ENCODE measurements at regions not wholly inside any gene's neighbourhood (a gene's known extent, or its start where the extent isn't known, plus 50 kb on each side); places are given as distances from the start of the nearest gene placed in this dataset.

- ATAC-seq (no peak), DNase-seq (no peak)
- H3K9me3 Mint-ChIP-seq (ENCODE audit: insufficient read depth): no peaks in the 10 kb centered on the region
- H3K27ac Mint-ChIP-seq: no peak overlapping the region
- H3K27me3 Mint-ChIP-seq (ENCODE audit: low read depth): peaks cover 17% of the 10 kb centered on the region
- ChIA-PET POLR2A (no interaction called here), CTCF (interaction anchor here (1.0 kb wide), 1 partner anchor 195 kb away, joined by 3 read pairs; no protein-coding TSS in a partner anchor)
- peaks cover 3% of the 10 kb centered on the region for H3K36me3 Mint-ChIP-seq (ENCODE audit: low read depth)
- no peak overlapping the region for H3K4me3 Mint-ChIP-seq
- H3K4me1 Mint-ChIP-seq (ENCODE audit: low read depth): peaks cover 51% of the 10 kb centered on the region
Observed at GRCh38 chr1:229032375-229032774, 238.5 kb upstream of the RAB4A start.

- ATAC-seq (no peak), DNase-seq (no peak)
- ChIA-PET CTCF (interaction anchor here (1.3 kb wide), 1 partner anchor 14 kb away, joined by 3 read pairs; no protein-coding TSS in a partner anchor), POLR2A (no interaction called here)
- H3K27me3 Mint-ChIP-seq (ENCODE audit: low read depth): peaks cover 21% of the 10 kb centered on the region
- H3K36me3 Mint-ChIP-seq (ENCODE audit: low read depth): peaks cover 6% of the 10 kb centered on the region
- no peak overlapping the region for H3K27ac Mint-ChIP-seq
- no peaks in the 10 kb centered on the region for H3K9me3 Mint-ChIP-seq (ENCODE audit: insufficient read depth)
- no peak overlapping the region for H3K4me3 Mint-ChIP-seq
- H3K4me1 Mint-ChIP-seq (ENCODE audit: low read depth): peaks cover 46% of the 10 kb centered on the region
Observed at GRCh38 chr1:229033480-229033879, 237.4 kb upstream of the RAB4A start.

- no peak for ATAC-seq
- POLR2A ChIA-PET: interaction anchor here (0.7 kb wide), 1 partner anchor 13 kb away, joined by 3 read pairs; no protein-coding TSS in a partner anchor
- H3K36me3 Mint-ChIP-seq (ENCODE audit: low read depth): peaks cover 7% of the 10 kb centered on the region
- no peak for DNase-seq
- no peak overlapping the region for H3K4me3 Mint-ChIP-seq
- H3K9me3 Mint-ChIP-seq (ENCODE audit: insufficient read depth): no peaks in the 10 kb centered on the region
- H3K27me3 Mint-ChIP-seq (ENCODE audit: low read depth): peaks cover 28% of the 10 kb centered on the region
- peak overlapping the region; percentile 40 for H3K27ac Mint-ChIP-seq
- H3K4me1 Mint-ChIP-seq (ENCODE audit: low read depth): peaks cover 44% of the 10 kb centered on the region
- CTCF ChIA-PET: interaction anchor here (1.3 kb wide), 1 partner anchor 15 kb away, joined by 3 read pairs; no protein-coding TSS in a partner anchor
Observed at GRCh38 chr1:229034342-229034741, 236.6 kb upstream of the RAB4A start.

GRCh38 chr1:229035054-229035747 lies 235.7 kb upstream of the RAB4A start:
- H3K4me1 Mint-ChIP-seq (ENCODE audit: low read depth): peaks cover 44% of the 10 kb centered on the region

GRCh38 chr1:229035748-229036082 lies 235.2 kb upstream of the RAB4A start:
- DNase-seq (no peak), ATAC-seq (peak; percentile 27)
- Mint-ChIP-seq H3K4me3 (no peak overlapping the region), H3K36me3 (ENCODE audit: low read depth) (peaks cover 7% of the 10 kb centered on the region), H3K4me1 (ENCODE audit: low read depth) (peaks cover 44% of the 10 kb centered on the region), H3K9me3 (ENCODE audit: insufficient read depth) (peaks cover 8% of the 10 kb centered on the region), H3K27me3 (ENCODE audit: low read depth) (peaks cover 35% of the 10 kb centered on the region), H3K27ac (peak overlapping the region; percentile 78)
- ChIA-PET POLR2A (no interaction called here), CTCF (no interaction called here)

More at GRCh38 chr1:229035054-229035747, 235.7 kb upstream of the RAB4A start:
- Mint-ChIP-seq H3K9me3 (ENCODE audit: insufficient read depth) (peaks cover 6% of the 10 kb centered on the region), H3K36me3 (ENCODE audit: low read depth) (peaks cover 7% of the 10 kb centered on the region), H3K4me3 (no peak overlapping the region), H3K27me3 (ENCODE audit: low read depth) (peaks cover 31% of the 10 kb centered on the region), H3K27ac (peak overlapping the region; percentile 78)
- DNase-seq: no peak
- ChIA-PET POLR2A (no interaction called here), CTCF (no interaction called here)
- ATAC-seq: peak; percentile 27

- H3K36me3 Mint-ChIP-seq (ENCODE audit: low read depth): peaks cover 7% of the 10 kb centered on the region
- no peak for DNase-seq
- ChIA-PET CTCF (no interaction called here), POLR2A (no interaction called here)
- H3K4me1 Mint-ChIP-seq (ENCODE audit: low read depth): peaks cover 36% of the 10 kb centered on the region
- no peak overlapping the region for H3K4me3 Mint-ChIP-seq
- no peak overlapping the region for H3K27ac Mint-ChIP-seq
- peaks cover 35% of the 10 kb centered on the region for H3K27me3 Mint-ChIP-seq (ENCODE audit: low read depth)
- H3K9me3 Mint-ChIP-seq (ENCODE audit: insufficient read depth): peaks cover 8% of the 10 kb centered on the region
- ATAC-seq: no peak
Observed at GRCh38 chr1:229037806-229038405, 233.0 kb upstream of the RAB4A start.

GRCh38 chr1:229040630-229041358 lies 230.1 kb upstream of the RAB4A start:
- no peak overlapping the region for H3K27ac Mint-ChIP-seq
- H3K27me3 Mint-ChIP-seq (ENCODE audit: low read depth): peaks cover 38% of the 10 kb centered on the region
- peaks cover 7% of the 10 kb centered on the region for H3K36me3 Mint-ChIP-seq (ENCODE audit: low read depth)
- POLR2A ChIA-PET: no interaction called here
- peaks cover 8% of the 10 kb centered on the region for H3K9me3 Mint-ChIP-seq (ENCODE audit: insufficient read depth)
- H3K4me1 Mint-ChIP-seq (ENCODE audit: low read depth): peaks cover 13% of the 10 kb centered on the region
- no peak overlapping the region for H3K4me3 Mint-ChIP-seq
- ATAC-seq (no peak), DNase-seq (no peak)
- CTCF ChIA-PET: interaction anchor here (0.6 to 1.2 kb wide), 2 partner anchors 9 to 75 kb away, joined by 3 read pairs; no protein-coding TSS in a partner anchor

- H3K27ac Mint-ChIP-seq: no peak overlapping the region
- ChIA-PET CTCF (no interaction called here), POLR2A (no interaction called here)
- H3K36me3 Mint-ChIP-seq (ENCODE audit: low read depth): peaks cover 5% of the 10 kb centered on the region
- peaks cover 4% of the 10 kb centered on the region for H3K4me1 Mint-ChIP-seq (ENCODE audit: low read depth)
- peaks cover 35% of the 10 kb centered on the region for H3K27me3 Mint-ChIP-seq (ENCODE audit: low read depth)
- ATAC-seq (no peak), DNase-seq (no peak)
- H3K4me3 Mint-ChIP-seq: no peak overlapping the region
- peaks cover 8% of the 10 kb centered on the region for H3K9me3 Mint-ChIP-seq (ENCODE audit: insufficient read depth)
Observed at GRCh38 chr1:229041946-229042345, 229.0 kb upstream of the RAB4A start.

- H3K27ac Mint-ChIP-seq: no peak overlapping the region
- ATAC-seq: no peak
- ChIA-PET POLR2A (no interaction called here), CTCF (no interaction called here)
- H3K9me3 Mint-ChIP-seq (ENCODE audit: insufficient read depth): peaks cover 8% of the 10 kb centered on the region
- no peak overlapping the region for H3K4me3 Mint-ChIP-seq
- peaks cover 31% of the 10 kb centered on the region for H3K27me3 Mint-ChIP-seq (ENCODE audit: low read depth)
- no peak for DNase-seq
- peaks cover 5% of the 10 kb centered on the region for H3K36me3 Mint-ChIP-seq (ENCODE audit: low read depth)
- peaks cover 4% of the 10 kb centered on the region for H3K4me1 Mint-ChIP-seq (ENCODE audit: low read depth)
Observed at GRCh38 chr1:229042482-229042881, 228.4 kb upstream of the RAB4A start.

GRCh38 chr1:229043115-229043514 lies 227.8 kb upstream of the RAB4A start:
- no peak overlapping the region for H3K4me3 Mint-ChIP-seq
- H3K27me3 Mint-ChIP-seq (ENCODE audit: low read depth): peaks cover 31% of the 10 kb centered on the region
- CTCF ChIA-PET: interaction anchor here (1.3 kb wide), 1 partner anchor 308 kb away, joined by 3 read pairs; no protein-coding TSS in a partner anchor
- H3K36me3 Mint-ChIP-seq (ENCODE audit: low read depth): peaks cover 2% of the 10 kb centered on the region
- peaks cover 8% of the 10 kb centered on the region for H3K9me3 Mint-ChIP-seq (ENCODE audit: insufficient read depth)
- DNase-seq (no peak), ATAC-seq (no peak)
- H3K4me1 Mint-ChIP-seq (ENCODE audit: low read depth): peaks cover 4% of the 10 kb centered on the region
- POLR2A ChIA-PET: no interaction called here
- no peak overlapping the region for H3K27ac Mint-ChIP-seq

GRCh38 chr1:229046251-229046853 lies 224.6 kb upstream of the RAB4A start:
- no peaks in the 10 kb centered on the region for H3K36me3 Mint-ChIP-seq (ENCODE audit: low read depth)
- no peak overlapping the region for H3K4me3 Mint-ChIP-seq
- peaks cover 20% of the 10 kb centered on the region for H3K27me3 Mint-ChIP-seq (ENCODE audit: low read depth)
- no peak overlapping the region for H3K27ac Mint-ChIP-seq
- H3K9me3 Mint-ChIP-seq (ENCODE audit: insufficient read depth): no peaks in the 10 kb centered on the region
- ChIA-PET POLR2A (no interaction called here), CTCF (interaction anchor here (1.0 kb wide), 1 partner anchor 312 kb away, joined by 3 read pairs; no protein-coding TSS in a partner anchor)
- H3K4me1 Mint-ChIP-seq (ENCODE audit: low read depth): peaks cover 4% of the 10 kb centered on the region
- DNase-seq (no peak), ATAC-seq (no peak)
